ENCODE measurements at regions not wholly inside any gene's neighbourhood (a gene's known extent, or its start where the extent isn't known, plus 50 kb on each side); places are given as distances from the start of the nearest gene placed in this dataset.
A peak's percentile ranks its signal among the peaks of the same experiment; 100 is the strongest.

GRCh38 chr4:166153548-166153947 is 280.5 kb downstream of the TLL1 start:
- H3K4me3 Mint-ChIP-seq (ENCODE audit: unreplicated experiment), result no peak overlapping the region
- H3K27ac Mint-ChIP-seq (ENCODE audit: unreplicated experiment), result no peak overlapping the region
- TF ChIP-seq, protein P1, sequence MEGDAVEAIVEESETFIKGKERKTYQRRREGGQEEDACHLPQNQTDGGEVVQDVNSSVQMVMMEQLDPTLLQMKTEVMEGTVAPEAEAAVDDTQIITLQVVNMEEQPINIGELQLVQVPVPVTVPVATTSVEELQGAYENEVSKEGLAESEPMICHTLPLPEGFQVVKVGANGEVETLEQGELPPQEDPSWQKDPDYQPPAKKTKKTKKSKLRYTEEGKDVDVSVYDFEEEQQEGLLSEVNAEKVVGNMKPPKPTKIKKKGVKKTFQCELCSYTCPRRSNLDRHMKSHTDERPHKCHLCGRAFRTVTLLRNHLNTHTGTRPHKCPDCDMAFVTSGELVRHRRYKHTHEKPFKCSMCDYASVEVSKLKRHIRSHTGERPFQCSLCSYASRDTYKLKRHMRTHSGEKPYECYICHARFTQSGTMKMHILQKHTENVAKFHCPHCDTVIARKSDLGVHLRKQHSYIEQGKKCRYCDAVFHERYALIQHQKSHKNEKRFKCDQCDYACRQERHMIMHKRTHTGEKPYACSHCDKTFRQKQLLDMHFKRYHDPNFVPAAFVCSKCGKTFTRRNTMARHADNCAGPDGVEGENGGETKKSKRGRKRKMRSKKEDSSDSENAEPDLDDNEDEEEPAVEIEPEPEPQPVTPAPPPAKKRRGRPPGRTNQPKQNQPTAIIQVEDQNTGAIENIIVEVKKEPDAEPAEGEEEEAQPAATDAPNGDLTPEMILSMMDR (IDR thresholded peaks at IDR 0.05; ENCODE audit: partially characterized antibody, unreplicated experiment), result no peak
- H3K4me1 Mint-ChIP-seq (ENCODE audit: low read depth, unreplicated experiment), result peaks cover 2% of the 10 kb centered on the region
- no peak for DNase-seq
- H3K9me3 Mint-ChIP-seq (ENCODE audit: unreplicated experiment), result no peaks in the 10 kb centered on the region
- no peaks in the 10 kb centered on the region for H3K27me3 Mint-ChIP-seq (ENCODE audit: unreplicated experiment)
- H3K36me3 Mint-ChIP-seq (ENCODE audit: unreplicated experiment), result no peaks in the 10 kb centered on the region

DNA sequence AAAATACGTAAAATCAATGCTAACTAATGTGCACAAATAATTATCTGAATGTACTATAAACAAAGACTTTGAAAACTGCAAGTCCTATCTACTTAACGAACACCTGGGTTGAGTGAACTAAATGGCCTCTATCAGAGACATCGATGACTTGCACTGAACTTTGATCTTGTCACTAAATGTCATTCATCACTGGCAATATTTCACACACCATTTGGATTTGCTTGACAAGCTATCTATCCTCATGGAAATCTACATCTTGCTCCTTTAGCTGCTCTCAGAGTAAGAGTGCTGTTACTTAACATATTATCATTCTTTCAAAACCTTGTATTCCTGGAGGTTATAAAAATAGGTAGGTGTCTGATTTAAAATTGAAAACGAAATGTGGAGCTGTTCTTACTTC is 289.3 kb downstream of the TLL1 start:
- Mint-ChIP-seq H3K4me3 (ENCODE audit: unreplicated experiment) (no peak overlapping the region), H3K4me1 (ENCODE audit: low read depth, unreplicated experiment) (no peaks in the 10 kb centered on the region), H3K27me3 (ENCODE audit: unreplicated experiment) (no peaks in the 10 kb centered on the region), H3K9me3 (ENCODE audit: unreplicated experiment) (no peaks in the 10 kb centered on the region), H3K36me3 (ENCODE audit: unreplicated experiment) (no peaks in the 10 kb centered on the region), H3K27ac (ENCODE audit: unreplicated experiment) (no peak overlapping the region)
- no peak for DNase-seq
- TF ChIP-seq, protein P1 (IDR thresholded peaks at IDR 0.05; ENCODE audit: partially characterized antibody, unreplicated experiment), result no peak

- H3K4me3 Mint-ChIP-seq (ENCODE audit: unreplicated experiment), result no peak overlapping the region
- no peak for DNase-seq
- TF ChIP-seq, protein P1 (IDR thresholded peaks at IDR 0.05; ENCODE audit: partially characterized antibody, unreplicated experiment), result peak; percentile 78
- H3K27ac Mint-ChIP-seq (ENCODE audit: unreplicated experiment), result no peak overlapping the region
- no peaks in the 10 kb centered on the region for H3K4me1 Mint-ChIP-seq (ENCODE audit: low read depth, unreplicated experiment)
- H3K27me3 Mint-ChIP-seq (ENCODE audit: unreplicated experiment), result no peaks in the 10 kb centered on the region
- no peaks in the 10 kb centered on the region for H3K9me3 Mint-ChIP-seq (ENCODE audit: unreplicated experiment)
- no peaks in the 10 kb centered on the region for H3K36me3 Mint-ChIP-seq (ENCODE audit: unreplicated experiment)
These were observed 292.9 kb downstream of the TLL1 start for GRCh38 chr4:166165829-166166420.

GRCh38 chr4:166169111-166169510 is 296.1 kb downstream of the TLL1 start:
- no peaks in the 10 kb centered on the region for H3K27me3 Mint-ChIP-seq (ENCODE audit: unreplicated experiment)
- H3K27ac Mint-ChIP-seq (ENCODE audit: unreplicated experiment), result no peak overlapping the region
- no peaks in the 10 kb centered on the region for H3K4me1 Mint-ChIP-seq (ENCODE audit: low read depth, unreplicated experiment)
- H3K36me3 Mint-ChIP-seq (ENCODE audit: unreplicated experiment), result no peaks in the 10 kb centered on the region
- DNase-seq, result peak; percentile 42
- TF ChIP-seq, protein P1 (IDR thresholded peaks at IDR 0.05; ENCODE audit: partially characterized antibody, unreplicated experiment), result no peak
- H3K9me3 Mint-ChIP-seq (ENCODE audit: unreplicated experiment), result no peaks in the 10 kb centered on the region
- H3K4me3 Mint-ChIP-seq (ENCODE audit: unreplicated experiment), result no peak overlapping the region

GRCh38 chr4:166172619-166173018 is 299.6 kb downstream of the TLL1 start:
- H3K27ac Mint-ChIP-seq (ENCODE audit: unreplicated experiment), result no peak overlapping the region
- no peaks in the 10 kb centered on the region for H3K36me3 Mint-ChIP-seq (ENCODE audit: unreplicated experiment)
- no peak for DNase-seq
- H3K4me3 Mint-ChIP-seq (ENCODE audit: unreplicated experiment), result no peak overlapping the region
- no peaks in the 10 kb centered on the region for H3K4me1 Mint-ChIP-seq (ENCODE audit: low read depth, unreplicated experiment)
- TF ChIP-seq, protein P1 (IDR thresholded peaks at IDR 0.05; ENCODE audit: partially characterized antibody, unreplicated experiment), result no peak
- no peaks in the 10 kb centered on the region for H3K9me3 Mint-ChIP-seq (ENCODE audit: unreplicated experiment)
- H3K27me3 Mint-ChIP-seq (ENCODE audit: unreplicated experiment), result no peaks in the 10 kb centered on the region
